GM12865 (cell line): ENCODE measurements at regions not wholly inside any gene's neighbourhood (a gene's known extent, or its start where the extent isn't known, plus 50 kb on each side); places are given as distances from the start of the nearest gene placed in this dataset.
"Not testable (repeated sequence)": the region's sequence is repeated elsewhere in the genome, so short reads cannot be mapped to it uniquely, and the experiment has no call there.

Experiments used
- DNase-seq: peaks from one replicate; pipeline ENCODE4 v3.0.0; 2010; ENCODE audit warnings: low read depth
- H3K4me3 ChIP-seq: 2 replicates; pipeline ENCODE4 v1.5.1; 2011; ENCODE audit warnings: mild to moderate bottlenecking, low read depth, low read length, control low read depth
- TF ChIP-seq, protein P1 (sequence below): IDR thresholded peaks from 2 replicates; pipeline ENCODE4 v1.5.1; 2011; ENCODE audit warnings: low read length, control low read depth, low read depth, inconsistent platforms; ENCODE audit not compliant: insufficient read depth; ENCODE audit errors: missing control alignments

DNA sequence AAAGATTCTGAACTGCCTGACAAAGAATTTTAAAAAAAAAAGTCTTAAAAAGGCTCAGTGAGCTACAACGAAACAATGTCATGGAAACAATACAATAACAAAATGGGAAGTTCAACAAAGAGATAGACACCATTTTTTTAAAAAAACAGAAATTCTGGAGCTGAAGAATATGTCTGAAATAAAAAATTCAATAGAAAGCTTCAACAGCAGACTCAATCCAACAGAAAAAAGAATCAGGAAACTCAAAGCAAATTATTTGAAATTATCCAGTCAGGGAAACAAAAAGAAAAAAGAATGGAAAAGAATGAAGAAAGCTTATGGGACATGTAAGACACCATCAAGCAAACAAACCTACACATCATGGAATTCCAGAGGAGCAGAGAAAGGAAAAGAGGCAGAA is 118.5 kb upstream of the LGR5 start:
- H3K4me3 ChIP-seq = no peak overlapping the region
- TF ChIP-seq, protein P1, sequence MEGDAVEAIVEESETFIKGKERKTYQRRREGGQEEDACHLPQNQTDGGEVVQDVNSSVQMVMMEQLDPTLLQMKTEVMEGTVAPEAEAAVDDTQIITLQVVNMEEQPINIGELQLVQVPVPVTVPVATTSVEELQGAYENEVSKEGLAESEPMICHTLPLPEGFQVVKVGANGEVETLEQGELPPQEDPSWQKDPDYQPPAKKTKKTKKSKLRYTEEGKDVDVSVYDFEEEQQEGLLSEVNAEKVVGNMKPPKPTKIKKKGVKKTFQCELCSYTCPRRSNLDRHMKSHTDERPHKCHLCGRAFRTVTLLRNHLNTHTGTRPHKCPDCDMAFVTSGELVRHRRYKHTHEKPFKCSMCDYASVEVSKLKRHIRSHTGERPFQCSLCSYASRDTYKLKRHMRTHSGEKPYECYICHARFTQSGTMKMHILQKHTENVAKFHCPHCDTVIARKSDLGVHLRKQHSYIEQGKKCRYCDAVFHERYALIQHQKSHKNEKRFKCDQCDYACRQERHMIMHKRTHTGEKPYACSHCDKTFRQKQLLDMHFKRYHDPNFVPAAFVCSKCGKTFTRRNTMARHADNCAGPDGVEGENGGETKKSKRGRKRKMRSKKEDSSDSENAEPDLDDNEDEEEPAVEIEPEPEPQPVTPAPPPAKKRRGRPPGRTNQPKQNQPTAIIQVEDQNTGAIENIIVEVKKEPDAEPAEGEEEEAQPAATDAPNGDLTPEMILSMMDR = no peak
- no peak for DNase-seq

DNA sequence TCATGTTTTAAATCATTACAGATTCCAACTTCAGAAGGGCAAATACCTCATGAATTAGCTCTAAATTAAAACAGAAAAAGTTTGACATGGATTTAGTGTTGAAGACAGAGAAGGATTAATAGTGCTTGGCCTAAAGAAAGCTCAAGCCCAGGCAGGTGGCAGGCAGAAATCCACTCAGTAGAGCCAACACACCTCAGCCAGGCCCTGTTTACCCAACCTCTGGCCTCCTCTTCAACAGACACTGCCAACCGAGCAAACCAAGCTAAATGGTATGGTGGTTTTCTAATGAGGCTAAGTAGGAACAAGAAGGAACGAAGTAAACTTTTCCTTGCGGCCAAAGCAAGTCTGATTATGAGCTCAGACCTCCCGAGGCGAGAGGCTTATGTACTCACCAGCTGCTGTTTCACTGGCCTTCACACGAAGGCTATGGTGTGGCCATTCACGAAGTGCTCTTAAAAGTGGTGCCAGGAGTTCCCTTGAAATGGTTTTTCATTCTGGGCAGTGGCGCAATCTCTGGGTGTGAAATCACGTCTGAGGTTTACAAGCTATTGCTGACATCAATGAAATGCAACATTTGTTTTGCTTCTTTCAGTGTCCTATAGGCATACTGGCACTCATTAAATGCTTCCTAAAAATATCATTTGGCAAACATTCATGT is 124.1 kb upstream of the LGR5 start:
- no peak for DNase-seq
- TF ChIP-seq, protein P1 = no peak
- no peak overlapping the region for H3K4me3 ChIP-seq

DNA sequence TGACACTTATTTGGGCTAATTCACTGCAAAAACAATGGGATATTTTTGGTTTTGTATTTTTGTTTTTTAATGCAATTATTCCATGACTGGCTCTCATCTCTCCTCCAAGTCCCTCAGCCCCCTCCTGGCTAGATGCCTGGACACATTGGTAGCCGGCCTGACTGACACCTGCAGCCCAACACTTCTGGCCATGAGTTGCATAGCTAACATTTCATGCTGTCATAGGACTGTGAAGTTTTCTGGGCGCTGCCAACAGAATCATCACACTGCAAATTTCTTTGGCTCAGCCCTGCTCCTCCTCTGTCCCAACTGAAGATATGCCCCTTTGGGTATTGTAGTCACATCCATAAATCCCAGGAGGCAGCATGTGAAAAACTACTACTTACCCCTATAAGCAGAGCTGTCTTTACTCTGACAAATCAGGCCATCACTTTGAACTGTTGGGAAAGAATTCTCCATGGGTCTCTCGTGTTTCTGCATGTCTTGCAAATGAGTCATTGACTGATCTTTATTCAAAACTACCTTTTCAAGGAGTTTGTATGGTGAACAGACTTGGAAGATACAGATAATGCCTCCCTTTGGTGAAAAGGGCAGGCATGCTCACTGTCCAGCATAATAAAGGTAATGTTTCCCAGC is 126.7 kb upstream of the LGR5 start:
- TF ChIP-seq, protein P1 = no peak
- no peak for DNase-seq
- no peak overlapping the region for H3K4me3 ChIP-seq

DNA sequence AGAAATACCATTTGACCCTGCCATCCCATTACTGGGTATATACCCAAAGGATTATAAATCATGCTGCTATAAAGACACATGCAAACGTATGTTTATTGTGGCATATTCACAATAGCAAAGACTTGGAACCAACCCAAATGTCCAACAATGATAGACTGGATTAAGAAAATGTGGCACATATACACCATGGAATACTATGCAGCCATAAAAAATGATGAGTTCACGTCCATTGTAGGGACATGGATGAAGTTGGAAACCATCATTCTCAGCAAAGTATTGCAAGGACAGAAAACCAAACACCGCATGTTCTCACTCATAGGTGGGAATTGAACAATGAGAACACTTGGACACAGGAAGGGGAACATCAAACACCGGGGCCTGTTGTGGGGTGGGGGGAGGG is 128.0 kb upstream of the LGR5 start:
- not testable (repeated sequence) for H3K4me3 ChIP-seq, DNase-seq

DNA sequence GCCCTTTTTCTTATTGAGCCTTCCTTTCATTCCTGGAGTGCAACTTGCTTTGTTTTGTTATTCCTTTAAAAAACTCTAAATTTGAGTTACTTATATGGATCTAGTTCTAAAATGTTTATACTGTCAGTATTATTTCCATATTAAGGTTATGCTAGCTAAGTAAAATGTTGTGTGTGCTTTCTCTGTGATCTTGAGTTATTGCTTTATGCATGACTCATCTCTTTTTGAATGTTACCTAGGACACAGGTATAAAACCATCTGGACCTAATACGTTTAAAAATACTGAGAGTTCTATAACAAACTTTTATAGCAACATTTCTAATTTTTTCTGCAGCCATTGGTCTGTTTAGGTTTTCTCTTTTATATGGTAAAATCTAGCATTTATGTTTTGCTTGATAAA is 132.8 kb upstream of the LGR5 start:
- TF ChIP-seq, protein P1 = no peak
- no peak for DNase-seq
- no peak overlapping the region for H3K4me3 ChIP-seq

DNA sequence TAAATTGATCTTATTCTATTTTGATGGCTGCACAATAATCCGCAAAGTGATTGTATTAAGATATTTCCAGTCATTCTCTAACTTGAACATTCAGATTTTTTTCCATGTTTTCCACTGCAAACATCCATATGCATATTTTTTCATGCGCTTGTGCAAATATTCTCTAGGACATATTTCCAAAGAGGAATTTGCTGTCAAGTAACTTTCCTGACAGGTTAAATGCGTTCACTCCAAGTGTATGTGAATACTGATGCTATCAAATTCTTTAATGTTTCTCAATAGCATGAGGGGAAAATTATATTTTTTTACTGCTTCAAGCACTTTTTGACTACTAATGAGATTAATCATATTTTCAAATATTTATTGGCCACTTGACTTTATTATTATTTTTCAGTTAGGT is 135.3 kb upstream of the LGR5 start:
- H3K4me3 ChIP-seq = no peak overlapping the region
- DNase-seq = no peak
- TF ChIP-seq, protein P1 = no peak

DNA sequence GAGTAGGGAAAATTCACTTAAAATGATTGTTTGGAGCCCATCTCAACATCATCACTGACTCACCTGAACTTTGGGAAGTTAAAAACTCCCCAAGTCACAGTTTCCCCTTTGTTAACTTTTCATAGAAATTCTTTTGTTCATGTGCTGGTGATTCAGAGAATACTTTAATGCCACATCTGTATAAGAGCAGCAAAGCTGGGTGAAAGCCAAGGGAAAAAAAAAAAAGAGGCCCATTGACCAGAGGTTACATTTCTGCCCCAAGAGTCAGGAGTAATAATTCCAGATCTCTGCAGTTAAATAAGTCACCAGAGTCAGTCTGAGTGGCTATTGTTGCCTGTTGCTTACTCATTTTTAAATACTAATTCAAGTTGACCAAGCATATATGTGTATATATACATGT is 136.4 kb upstream of the LGR5 start:
- no peak overlapping the region for H3K4me3 ChIP-seq
- no peak for DNase-seq
- TF ChIP-seq, protein P1 = no peak
